H1 (cell line): ENCODE measurements at regions not wholly inside any gene's neighbourhood (a gene's known extent, or its start where the extent isn't known, plus 50 kb on each side); places are given as distances from the start of the nearest gene placed in this dataset.

Experiments used
- CTCF ChIA-PET: fragments of 300-600 bp; sonication (Branson Sonifier 250); formaldehyde crosslinking; loops from one replicate; lab custom pipeline; 2021; ENCODE audit not compliant: partially characterized antibody; lab: Charles Lee
- POLR2A ChIA-PET: fragments of 300-600 bp; sonication (Branson Sonifier 250); formaldehyde crosslinking; loops from one replicate; lab custom pipeline; 2021; ENCODE audit warnings: inconsistent platforms; ENCODE audit not compliant: partially characterized antibody; lab: Charles Lee
- DNase-seq, 2 experiments: peaks; one replicate each; pipeline versions ENCODE4 v3.0.0 to v3.0.0-alpha.2; 2010 to 2022; ENCODE audit warnings: low spot score in 2 of 2, low read depth in 1 of 2, mixed read lengths in 1 of 2
- FAIRE-seq: peaks from 2 replicates; lab custom pipeline; 2011; peaks lifted over from hg19 to GRCh38; lab: Jason Lieb, UNC
- H2AFZ ChIP-seq: 2 replicates; pipeline ENCODE4 v1.8.1; 2012; ENCODE audit warnings: low read length, inconsistent platforms
- H2AK5ac ChIP-seq: 2 replicates; pipeline ENCODE4 v1.6.1; 2013; ENCODE audit warnings: low read depth, low read length
- H2BK120ac ChIP-seq: replicated peaks from 2 replicates; pipeline ENCODE3; 2013; ENCODE audit warnings: low read depth, low read length, inconsistent platforms
- H2BK12ac ChIP-seq: 2 replicates; pipeline ENCODE4 v1.6.1; 2013; ENCODE audit warnings: low read depth, low read length
- H2BK15ac ChIP-seq: 2 replicates; pipeline ENCODE4 v1.6.1; 2013; ENCODE audit warnings: low read length
- H2BK20ac ChIP-seq: 2 replicates; pipeline ENCODE4 v1.6.1; 2013; ENCODE audit warnings: low read length
- H2BK5ac ChIP-seq: 2 replicates; pipeline ENCODE4 v1.6.1; 2013; ENCODE audit warnings: low read depth, low read length
- H3K14ac ChIP-seq: 2 replicates; pipeline ENCODE4 v1.6.1; 2013; ENCODE audit warnings: inconsistent platforms; ENCODE audit not compliant: insufficient read length
- H3K18ac ChIP-seq: 2 replicates; pipeline ENCODE4 v1.6.1; 2013; ENCODE audit warnings: low read length; ENCODE audit errors: extremely low read depth
- H3K23ac ChIP-seq: 2 replicates; pipeline ENCODE4 v1.6.1; 2013; ENCODE audit warnings: inconsistent platforms; ENCODE audit not compliant: insufficient read length
- H3K23me2 ChIP-seq: 2 replicates; pipeline ENCODE4 v1.6.1; 2013; ENCODE audit warnings: low read depth, low read length
- H3K27ac ChIP-seq: 2 replicates; pipeline ENCODE4 v1.6.1; 2011; ENCODE audit warnings: low read depth, low read length, inconsistent platforms
- H3K27me3 ChIP-seq, 4 experiments: replicated peaks in 1 of 4; 1 replicate in 1 of 4; 2 replicates in 3 of 4; pipeline versions ENCODE4 v1.6.1 to v1.8.1; 2011 to 2013; ENCODE audit warnings: low read length in 3 of 4, mild to moderate bottlenecking in 3 of 4, inconsistent platforms in 2 of 4, mixed read lengths in 2 of 4, moderate library complexity in 1 of 4; ENCODE audit not compliant: control insufficient read depth in 3 of 4, insufficient read depth in 3 of 4; ENCODE audit errors: extremely low read depth in 1 of 4
- H3K36me3 ChIP-seq, 4 experiments: 2 replicates each; pipeline versions ENCODE4 v1.6.1 to v1.8.1; 2011 to 2013; ENCODE audit warnings: mild to moderate bottlenecking in 4 of 4, low read length in 3 of 4, moderate library complexity in 2 of 4, control low read depth in 1 of 4, inconsistent platforms in 1 of 4; ENCODE audit not compliant: insufficient read depth in 4 of 4, control insufficient read depth in 2 of 4
- H3K4ac ChIP-seq: replicated peaks from 2 replicates; pipeline ENCODE3; 2013; ENCODE audit warnings: low read length, low read depth, mixed read lengths, inconsistent platforms; ENCODE audit not compliant: insufficient read length
- H3K4me1 ChIP-seq, 4 experiments: replicated peaks in 1 of 4; 1 replicate in 1 of 4; 2 replicates in 3 of 4; pipeline versions ENCODE4 v1.6.1 to v1.8.1; 2011 to 2013; ENCODE audit warnings: low read length in 3 of 4, inconsistent platforms in 2 of 4, mixed read lengths in 1 of 4; ENCODE audit not compliant: insufficient read depth in 4 of 4, control insufficient read depth in 3 of 4
- H3K4me2 ChIP-seq, 2 experiments: 2 replicates each; pipeline versions ENCODE4 v1.6.1 to v1.8.1; 2011 to 2013; ENCODE audit warnings: low read depth in 2 of 2, low read length in 2 of 2, control low read depth in 1 of 2, inconsistent platforms in 1 of 2, mild to moderate bottlenecking in 1 of 2; ENCODE audit not compliant: insufficient read depth in 1 of 2
- H3K4me3 ChIP-seq, 4 experiments: fragments of 200-600, 300-600 bp in 1 of 4; sonication (generic), shearing (Covaris generic), sonication (Bioruptor Twin) in 1 of 4; 2 replicates each; pipeline versions ENCODE4 v1.5.1 to v1.8.1; 2011 to 2016; ENCODE audit warnings: low read length in 4 of 4, low read depth in 3 of 4, control low read depth in 2 of 4, inconsistent platforms in 2 of 4, mild to moderate bottlenecking in 2 of 4, mixed read lengths in 1 of 4, moderate library complexity in 1 of 4; ENCODE audit not compliant: insufficient read depth in 2 of 4; ENCODE audit errors: extremely low read depth in 1 of 4
- H3K56ac ChIP-seq: replicated peaks from 2 replicates; pipeline ENCODE3; 2013; ENCODE audit warnings: low read depth, mild to moderate bottlenecking, mixed read lengths, low read length, inconsistent platforms; ENCODE audit not compliant: insufficient read length
- H3K79me1 ChIP-seq: 2 replicates; pipeline ENCODE4 v1.6.1; 2013; ENCODE audit warnings: low read depth, low read length, control low read depth
- H3K79me2 ChIP-seq, 2 experiments: 2 replicates each; pipeline versions ENCODE4 v1.6.1 to v1.8.1; 2012 to 2013; ENCODE audit warnings: low read length in 2 of 2, mild to moderate bottlenecking in 2 of 2, inconsistent platforms in 1 of 2; ENCODE audit not compliant: insufficient read depth in 2 of 2, control insufficient read depth in 1 of 2
- H3K9ac ChIP-seq, 4 experiments: replicated peaks in 1 of 4; 1 replicate in 1 of 4; 2 replicates in 3 of 4; pipeline versions ENCODE4 v1.6.1 to v1.8.1; 2011 to 2013; ENCODE audit warnings: low read depth in 3 of 4, low read length in 3 of 4, control low read depth in 2 of 4, mild to moderate bottlenecking in 2 of 4, moderate library complexity in 2 of 4, inconsistent platforms in 1 of 4; ENCODE audit errors: extremely low read depth in 1 of 4
- H3K9me3 ChIP-seq, 2 experiments: 2 replicates each; pipeline versions ENCODE4 v1.6.1 to v1.8.1; 2012 to 2013; ENCODE audit warnings: mild to moderate bottlenecking in 2 of 2, moderate library complexity in 2 of 2, control low read depth in 1 of 2, inconsistent platforms in 1 of 2, low read depth in 1 of 2, low read length in 1 of 2, mixed read lengths in 1 of 2; ENCODE audit not compliant: insufficient read depth in 2 of 2
- H4K20me1 ChIP-seq, 2 experiments: replicated peaks in 1 of 2; 2 replicates each; pipeline versions ENCODE3 to v1.8.1; 2011 to 2013; ENCODE audit warnings: inconsistent platforms in 2 of 2, low read length in 2 of 2, mild to moderate bottlenecking in 1 of 2; ENCODE audit not compliant: insufficient read depth in 2 of 2, control insufficient read depth in 1 of 2
- H4K5ac ChIP-seq: 2 replicates; pipeline ENCODE4 v1.6.1; 2013; ENCODE audit warnings: low read length, low read depth, mixed read lengths, inconsistent platforms; ENCODE audit not compliant: insufficient read length
- H4K8ac ChIP-seq: 2 replicates; pipeline ENCODE4 v1.8.0; 2013; ENCODE audit warnings: mild to moderate bottlenecking, moderate library complexity, low read length, inconsistent platforms; ENCODE audit not compliant: insufficient read depth; ENCODE audit errors: extremely low read depth
- H4K91ac ChIP-seq: replicated peaks from 2 replicates; pipeline ENCODE3; 2013; ENCODE audit warnings: low read length, mixed read lengths, inconsistent platforms; ENCODE audit not compliant: insufficient read length
- CHD1 ChIP-seq: IDR thresholded peaks from 2 replicates; pipeline ENCODE4 v1.6.1; 2012; ENCODE audit warnings: low read depth, low read length, improper control_type of control experiment
- JUND ChIP-seq: IDR thresholded peaks from 2 replicates; pipeline ENCODE4 v1.6.1; 2011; ENCODE audit warnings: mild to moderate bottlenecking, improper control_type of control experiment, low read length
- POU5F1 ChIP-seq: IDR thresholded peaks from 2 replicates; pipeline ENCODE4 v1.6.1; 2011; ENCODE audit warnings: low read depth, mild to moderate bottlenecking, low read length, moderate library complexity
- RAD21 ChIP-seq, 2 experiments: IDR thresholded peaks in 1 of 2; conservative IDR thresholded peaks in 1 of 2; 2 replicates each; pipeline ENCODE4 v1.6.1; 2011; ENCODE audit warnings: low read depth in 2 of 2, low read length in 2 of 2, improper control_type of control experiment in 1 of 2, inconsistent platforms in 1 of 2, mild to moderate bottlenecking in 1 of 2, moderate library complexity in 1 of 2
- SIN3A ChIP-seq, 2 experiments: IDR thresholded peaks in 1 of 2; conservative IDR thresholded peaks in 1 of 2; 2 replicates each; pipeline ENCODE4 v1.6.1; 2011 to 2012; ENCODE audit warnings: low read length in 2 of 2, improper control_type of control experiment in 1 of 2, low read depth in 1 of 2, mild to moderate bottlenecking in 1 of 2
- SP2 ChIP-seq: IDR thresholded peaks from 2 replicates; pipeline ENCODE4 v1.6.1; 2012; ENCODE audit warnings: mild to moderate bottlenecking, low read length, inconsistent platforms
- TEAD4 ChIP-seq: IDR thresholded peaks from 2 replicates; pipeline ENCODE4 v1.6.1; 2012; ENCODE audit warnings: low read depth, low read length, inconsistent platforms, mixed read lengths
- WGBS, 2 experiments: shearing (Covaris generic) in 1 of 2; methylation state at CpG; one replicate each; pipeline versions ENCODE4 v1.1.6 to v1.1.7; 2013 to 2015; ENCODE audit warnings: low lambda C conversion rate in 2 of 2, mixed read lengths in 2 of 2, inconsistent platforms in 1 of 2, low coverage in 1 of 2, missing lambda C conversion rate in 1 of 2; ENCODE audit not compliant: insufficient replicate concordance in 2 of 2, insufficient coverage in 1 of 2, insufficient read length in 1 of 2; ENCODE audit errors: extremely low coverage in 1 of 2, missing lambda C conversion rate in 1 of 2; 5-methylcytosine and 5-hydroxymethylcytosine counted together

GRCh38 chr7:109868215-109868860, 1222.6 kb upstream of the LRRN3 start:
- Histone ChIP-seq H3K14ac (no peak overlapping the region), H2BK120ac (no peak overlapping the region), H3K9ac (no peak overlapping the region), H2AFZ (no peak overlapping the region), H2AK5ac (no peak overlapping the region), H3K9me3 (no peaks in the 10 kb centered on the region), H3K36me3 (no peaks in the 10 kb centered on the region), H2BK15ac (no peak overlapping the region), H3K23ac (no peak overlapping the region), H3K4me3 (no peak overlapping the region), H3K56ac (no peak overlapping the region), H4K8ac (no peak overlapping the region), H3K23me2 (no peaks in the 10 kb centered on the region), H2BK20ac (no peak overlapping the region), H2BK12ac (no peak overlapping the region), H2BK5ac (no peak overlapping the region), H3K79me1 (no peaks in the 10 kb centered on the region), H3K79me2 (no peaks in the 10 kb centered on the region), H3K27ac (no peak overlapping the region), H3K27me3 (no peaks in the 10 kb centered on the region), H4K20me1 (no peaks in the 10 kb centered on the region), H3K4me1 (no peaks in the 10 kb centered on the region), H3K4me2 (no peak overlapping the region), H3K4ac (no peak overlapping the region), H4K91ac (no peak overlapping the region), H4K5ac (no peak overlapping the region), H3K18ac (no peak overlapping the region)
- TF ChIP-seq JUND (no peak), POU5F1 (no peak), CHD1 (no peak), RAD21 (IDR thresholded peaks at IDR 0.05 in 1 of 2, conservative IDR thresholded peaks at IDR 0.05 in 1 of 2; ENCODE audit: low read depth in 2 of 2, low read length in 2 of 2) (peak in 1 of 2 experiments; percentile 36; a peak in 2 of 4 replicates), TEAD4 (no peak), SP2 (no peak), SIN3A (conservative IDR thresholded peaks at IDR 0.05 in 1 of 2, IDR thresholded peaks at IDR 0.05 in 1 of 2; ENCODE audit: low read depth in 1 of 2, low read length in 2 of 2) (no peak)
- ChIA-PET POLR2A (no interaction called here), CTCF (interaction anchor here (1.1 kb wide), 1 partner anchor 894 kb away, joined by 3 read pairs; no protein-coding TSS in a partner anchor)
- 80% methylated on average over 1 of the region's 1 CpG; no CpG with 5 or more reads in 1 of the 2 experiments for WGBS, 2 experiments
- no peak for DNase-seq
- FAIRE-seq: no peak
